ENCODE measurements at regions not wholly inside any gene's neighbourhood (a gene's known extent, or its start where the extent isn't known, plus 50 kb on each side); places are given as distances from the start of the nearest gene placed in this dataset.

- TF ChIP-seq CTCF (IDR thresholded peaks at IDR 0.05), result no peak
- peaks cover 0 to 3% (median 0%) of the 10 kb centered on the region in 11 donors for H3K9me3 ChIP-seq
- no peaks in the 10 kb centered on the region for H3K36me3 ChIP-seq
- H3K27ac ChIP-seq, result no peak overlapping the region
- H3K4me1 ChIP-seq, result no peaks in the 10 kb centered on the region
- H3K27me3 ChIP-seq, result no peaks in the 10 kb centered on the region
- intact Hi-C loops (cut with DNase I), result no loop called here
- no peak overlapping the region for H3K4me3 ChIP-seq
- WGBS, 2 donors, result 64 to 70% methylated on average over 3 of the region's 3 CpGs
- ATAC-seq (no peak), DNase-seq (no peak)
Observed at GRCh38 chr1:79585801-79586200, 579.3 kb upstream of the ADGRL4 start.

GRCh38 chr1:79575424-79575823 lies 568.9 kb upstream of the ADGRL4 start:
- ATAC-seq (no peak), DNase-seq (no peak)
- no peaks in the 10 kb centered on the region for H3K9me3 ChIP-seq
- 49 to 62% methylated on average over 3 of the region's 3 CpGs for WGBS, 2 donors
- H3K4me1 ChIP-seq, result no peaks in the 10 kb centered on the region
- H3K4me3 ChIP-seq, result no peak overlapping the region
- H3K36me3 ChIP-seq, result no peaks in the 10 kb centered on the region
- H3K27ac ChIP-seq, result no peak overlapping the region
- no peak for TF ChIP-seq CTCF (IDR thresholded peaks at IDR 0.05)
- H3K27me3 ChIP-seq, result no peaks in the 10 kb centered on the region
- intact Hi-C loops (cut with DNase I), result no loop called here

GRCh38 chr1:79568411-79568810 lies 561.9 kb upstream of the ADGRL4 start:
- H3K4me1 ChIP-seq, result no peaks in the 10 kb centered on the region
- DNase-seq, result no peak
- no peak overlapping the region for H3K4me3 ChIP-seq
- H3K9me3 ChIP-seq, result peaks cover 0 to 5% (median 0%) of the 10 kb centered on the region in 11 donors
- ATAC-seq, result no peak
- WGBS, 2 donors, result 75 to 83% methylated on average over 1 of the region's 1 CpG
- H3K36me3 ChIP-seq, result no peaks in the 10 kb centered on the region
- TF ChIP-seq CTCF (IDR thresholded peaks at IDR 0.05), result no peak
- no peak overlapping the region for H3K27ac ChIP-seq
- H3K27me3 ChIP-seq, result no peaks in the 10 kb centered on the region
- intact Hi-C loops (cut with DNase I), result no loop called here

- Histone ChIP-seq H3K4me1 (no peaks in the 10 kb centered on the region), H3K4me3 (no peak overlapping the region), H3K27ac (no peak overlapping the region), H3K36me3 (no peaks in the 10 kb centered on the region), H3K9me3 (peaks cover 0 to 36% (median 0%) of the 10 kb centered on the region in 11 donors), H3K27me3 (no peaks in the 10 kb centered on the region)
- no peak for TF ChIP-seq CTCF (IDR thresholded peaks at IDR 0.05)
- DNase-seq (no peak), ATAC-seq (no peak)
- intact Hi-C loops (cut with DNase I), result no loop called here
- 87 to 92% methylated on average over 17 of the region's 17 CpGs for WGBS, 2 donors
Observed at GRCh38 chr1:79561521-79561978, 555.0 kb upstream of the ADGRL4 start.
